Breast epithelium (tissue), 4 donors: ENCODE measurements at regions not wholly inside any gene's neighbourhood (a gene's known extent, or its start where the extent isn't known, plus 50 kb on each side); places are given as distances from the start of the nearest gene placed in this dataset.

Source experiments
- DNase-seq, 2 donors: peaks; one replicate each; pipeline ENCODE4 v3.0.0-alpha.2; 2019; ENCODE audit warnings: low spot score in 2 of 2
- H3K27ac ChIP-seq, 2 donors: fragments of 200-600 bp; sonication (generic) in 1 of 2; one replicate each; pipeline ENCODE4 v1.5.1; 2016 to 2019; ENCODE audit warnings: mild to moderate bottlenecking in 1 of 2
- H3K27me3 ChIP-seq, 2 donors: fragments of 200-600 bp; sonication (generic) in 1 of 2; one replicate each; pipeline versions ENCODE4 v1.5.1 to v1.6.0; 2017 to 2019; ENCODE audit warnings: control low read depth in 1 of 2, mild to moderate bottlenecking in 1 of 2
- H3K36me3 ChIP-seq: fragments of 200-600 bp; one replicate; pipeline ENCODE4 v1.5.1; 2019
- H3K4me1 ChIP-seq, 2 donors: fragments of 200-600 bp; sonication (generic); one replicate each; pipeline ENCODE4 v1.5.1; 2016 to 2019; ENCODE audit warnings: control low read depth in 1 of 2
- H3K4me3 ChIP-seq, 3 donors: fragments of 200-600 bp; sonication (generic); 1 replicate in 2 of 3; 2 replicates in 1 of 3; pipeline ENCODE4 v1.5.1; 2016 to 2019; ENCODE audit warnings: mild to moderate bottlenecking in 3 of 3, moderate library complexity in 2 of 3
- H3K9me3 ChIP-seq, 2 donors: fragments of 200-600 bp; sonication (generic) in 1 of 2; one replicate each; pipeline ENCODE4 v1.5.1; 2016 to 2019; ENCODE audit warnings: control low read depth in 1 of 2
- CTCF ChIP-seq, 3 donors: fragments of 450-650 bp; IDR thresholded peaks; one replicate each; pipeline ENCODE4 v1.5.1; 2016 to 2017; ENCODE audit warnings: antibody characterized with exemption in 3 of 3, mild to moderate bottlenecking in 3 of 3, moderate library complexity in 3 of 3
- POLR2A ChIP-seq: fragments of 450-650 bp; IDR thresholded peaks from one replicate; pipeline ENCODE4 v1.6.1; 2016; ENCODE audit warnings: antibody characterized with exemption, mild to moderate bottlenecking, moderate library complexity
- POLR2AphosphoS5 ChIP-seq, 3 donors: sonication (generic); formaldehyde crosslinking; IDR thresholded peaks; one replicate each; pipeline ENCODE4 v1.6.1; 2017; ENCODE audit warnings: antibody characterized with exemption in 3 of 3
- intact Hi-C: fragments of 100-400 bp; cut with DNase I; formaldehyde crosslinking; loops from one replicate; pipeline ENCODE4 v1.15.1; 2023; ENCODE audit warnings: low total_unique reads

GRCh38 chr7:69436946-69437345 is 161.3 kb upstream of the AUTS2 start:
- Histone ChIP-seq H3K27ac (no peak overlapping the region), H3K9me3 (no peaks in the 10 kb centered on the region), H3K27me3 (no peaks in the 10 kb centered on the region), H3K36me3 (no peaks in the 10 kb centered on the region), H3K4me1 (no peaks in the 10 kb centered on the region), H3K4me3 (no peak overlapping the region)
- TF ChIP-seq POLR2A = no peak
- TF ChIP-seq POLR2AphosphoS5 (IDR thresholded peaks at IDR 0.05) = no peak
- TF ChIP-seq CTCF (IDR thresholded peaks at IDR 0.05) = no peak
- intact Hi-C loops = loop anchor here (5.0 kb wide), 1 partner anchor 1510 kb away; no protein-coding TSS in a partner anchor
- DNase-seq = no peak

GRCh38 chr7:69438584-69439412 is 159.5 kb upstream of the AUTS2 start:
- Histone ChIP-seq H3K36me3 (no peaks in the 10 kb centered on the region), H3K4me3 (peak overlapping the region in 1 of 3 donors; percentile 35), H3K27me3 (no peaks in the 10 kb centered on the region), H3K4me1 (no peaks in the 10 kb centered on the region), H3K27ac (peak overlapping the region; percentile 41 to 63), H3K9me3 (no peaks in the 10 kb centered on the region)
- intact Hi-C loops = loop anchor here (5.0 kb wide), 1 partner anchor 1511 kb away; no protein-coding TSS in a partner anchor
- TF ChIP-seq CTCF (IDR thresholded peaks at IDR 0.05) = no peak
- TF ChIP-seq POLR2A = no peak
- peak in 1 of 3 donors; percentile 55 for TF ChIP-seq POLR2AphosphoS5 (IDR thresholded peaks at IDR 0.05)
- DNase-seq = peak in 1 of 2 donors; percentile 21

- Histone ChIP-seq H3K9me3 (no peaks in the 10 kb centered on the region), H3K4me1 (no peaks in the 10 kb centered on the region), H3K27me3 (no peaks in the 10 kb centered on the region), H3K27ac (no peak overlapping the region), H3K4me3 (no peak overlapping the region), H3K36me3 (no peaks in the 10 kb centered on the region)
- TF ChIP-seq POLR2A = no peak
- no peak for DNase-seq
- intact Hi-C loops = loop anchor here (5.0 kb wide), 1 partner anchor 1512 kb away; no protein-coding TSS in a partner anchor
Measured at GRCh38 chr7:69439636-69440325, 158.5 kb upstream of the AUTS2 start.

- intact Hi-C loops = no loop called here
- H3K9me3 ChIP-seq = no peaks in the 10 kb centered on the region
- no peaks in the 10 kb centered on the region for H3K27me3 ChIP-seq
- no peaks in the 10 kb centered on the region for H3K36me3 ChIP-seq
- no peak overlapping the region for H3K27ac ChIP-seq
- H3K4me3 ChIP-seq = no peak overlapping the region
- DNase-seq = no peak
- H3K4me1 ChIP-seq = no peaks in the 10 kb centered on the region
- no peak for TF ChIP-seq POLR2A
- no peak for TF ChIP-seq POLR2AphosphoS5 (IDR thresholded peaks at IDR 0.05)
- no peak for TF ChIP-seq CTCF (IDR thresholded peaks at IDR 0.05)
Measured at GRCh38 chr7:69440976-69441375, 157.3 kb upstream of the AUTS2 start.

- TF ChIP-seq POLR2AphosphoS5 (IDR thresholded peaks at IDR 0.05) (no peak), POLR2A (no peak), CTCF (IDR thresholded peaks at IDR 0.05) (no peak)
- H3K4me1 ChIP-seq = no peaks in the 10 kb centered on the region
- H3K27me3 ChIP-seq = no peaks in the 10 kb centered on the region
- no peak overlapping the region for H3K27ac ChIP-seq
- intact Hi-C loops = no loop called here
- no peak for DNase-seq
- no peak overlapping the region for H3K4me3 ChIP-seq
- H3K9me3 ChIP-seq = no peaks in the 10 kb centered on the region
- no peaks in the 10 kb centered on the region for H3K36me3 ChIP-seq
Measured at GRCh38 chr7:69443136-69443535, 155.1 kb upstream of the AUTS2 start.
